ENCODE measurements at regions not wholly inside any gene's neighbourhood (a gene's known extent, or its start where the extent isn't known, plus 50 kb on each side); places are given as distances from the start of the nearest gene placed in this dataset.

- Histone ChIP-seq H3K9me3 (no peaks in the 10 kb centered on the region), H3K27me3 (no peaks in the 10 kb centered on the region), H3K4me1 (no peaks in the 10 kb centered on the region), H3K4me3 (no peak overlapping the region), H4K20me1 (no peaks in the 10 kb centered on the region), H3K27ac (no peak overlapping the region), H3K36me3 (no peaks in the 10 kb centered on the region), H3K9ac (no peak overlapping the region), H3K4me2 (no peak overlapping the region)
- no peak for TF ChIP-seq Cebpa-rat (IDR thresholded peaks at IDR 0.05)
Observed at GRCh38 chr3:106809041-106809440, 568.2 kb upstream of the CCDC54 start.

- no peaks in the 10 kb centered on the region for H3K36me3 ChIP-seq
- H3K4me2 ChIP-seq = no peak overlapping the region
- H3K27ac ChIP-seq = no peak overlapping the region
- no peak for TF ChIP-seq Cebpa-rat (IDR thresholded peaks at IDR 0.05)
- no peak overlapping the region for H3K9ac ChIP-seq
- no peaks in the 10 kb centered on the region for H3K4me1 ChIP-seq
- no peaks in the 10 kb centered on the region for H3K27me3 ChIP-seq
- H3K9me3 ChIP-seq = no peaks in the 10 kb centered on the region
- H3K4me3 ChIP-seq = no peak overlapping the region
- H4K20me1 ChIP-seq = no peaks in the 10 kb centered on the region
Observed at GRCh38 chr3:106809623-106810299, 567.5 kb upstream of the CCDC54 start.

- Histone ChIP-seq H3K27ac (no peak overlapping the region), H3K4me3 (no peak overlapping the region), H3K9me3 (no peaks in the 10 kb centered on the region), H3K4me2 (no peak overlapping the region), H3K27me3 (no peaks in the 10 kb centered on the region), H3K9ac (no peak overlapping the region), H3K4me1 (no peaks in the 10 kb centered on the region), H4K20me1 (no peaks in the 10 kb centered on the region), H3K36me3 (no peaks in the 10 kb centered on the region)
- no peak for TF ChIP-seq Cebpa-rat (IDR thresholded peaks at IDR 0.05)
Observed at GRCh38 chr3:106810300-106810875, 566.9 kb upstream of the CCDC54 start.

- Histone ChIP-seq H4K20me1 (no peaks in the 10 kb centered on the region), H3K4me1 (no peaks in the 10 kb centered on the region), H3K27ac (no peak overlapping the region), H3K27me3 (no peaks in the 10 kb centered on the region), H3K9me3 (no peaks in the 10 kb centered on the region), H3K36me3 (no peaks in the 10 kb centered on the region), H3K4me3 (no peak overlapping the region), H3K4me2 (no peak overlapping the region), H3K9ac (no peak overlapping the region)
- no peak for TF ChIP-seq Cebpa-rat (IDR thresholded peaks at IDR 0.05)
Observed at GRCh38 chr3:106811376-106811775, 565.9 kb upstream of the CCDC54 start.

GRCh38 chr3:106813742-106814141, 563.5 kb upstream of the CCDC54 start:
- no peak for TF ChIP-seq Cebpa-rat (IDR thresholded peaks at IDR 0.05)
- H3K4me1 ChIP-seq = no peaks in the 10 kb centered on the region
- no peaks in the 10 kb centered on the region for H3K9me3 ChIP-seq
- H3K27me3 ChIP-seq = no peaks in the 10 kb centered on the region
- H3K4me2 ChIP-seq = no peak overlapping the region
- H3K27ac ChIP-seq = no peak overlapping the region
- H3K36me3 ChIP-seq = no peaks in the 10 kb centered on the region
- H3K4me3 ChIP-seq = no peak overlapping the region
- no peak overlapping the region for H3K9ac ChIP-seq
- H4K20me1 ChIP-seq = no peaks in the 10 kb centered on the region

- H3K4me2 ChIP-seq = no peak overlapping the region
- H3K9ac ChIP-seq = no peak overlapping the region
Observed at GRCh38 chr3:106814231-106814630, 563.0 kb upstream of the CCDC54 start.

GRCh38 chr3:106816838-106817237, 560.4 kb upstream of the CCDC54 start:
- Histone ChIP-seq H3K9ac (no peak overlapping the region), H3K4me2 (no peak overlapping the region), H3K27me3 (no peaks in the 10 kb centered on the region), H3K9me3 (0 out of 2 replicates have a peak, but pooled peaks cover 9% of the 10 kb centered on the region), H3K4me1 (peaks cover 5% of the 10 kb centered on the region; the same call in 1 of the 2 replicates), H3K4me3 (no peak overlapping the region), H3K36me3 (no peaks in the 10 kb centered on the region), H3K27ac (no peak overlapping the region), H4K20me1 (no peaks in the 10 kb centered on the region)
- TF ChIP-seq Cebpa-rat (IDR thresholded peaks at IDR 0.05) = no peak

More at GRCh38 chr3:106814231-106814630, 563.0 kb upstream of the CCDC54 start:
- TF ChIP-seq Cebpa-rat (IDR thresholded peaks at IDR 0.05) = no peak
- Histone ChIP-seq H3K4me1 (no peaks in the 10 kb centered on the region), H4K20me1 (no peaks in the 10 kb centered on the region), H3K36me3 (no peaks in the 10 kb centered on the region), H3K27ac (no peak overlapping the region), H3K27me3 (no peaks in the 10 kb centered on the region), H3K4me3 (no peak overlapping the region), H3K9me3 (no peaks in the 10 kb centered on the region)

- H3K4me2 ChIP-seq = no peak overlapping the region
- H3K4me3 ChIP-seq = no peak overlapping the region
- H3K36me3 ChIP-seq = no peaks in the 10 kb centered on the region
- H4K20me1 ChIP-seq = no peaks in the 10 kb centered on the region
- no peak overlapping the region for H3K27ac ChIP-seq
- no peak for TF ChIP-seq Cebpa-rat (IDR thresholded peaks at IDR 0.05)
- no peaks in the 10 kb centered on the region for H3K27me3 ChIP-seq
- H3K4me1 ChIP-seq = peaks cover 9% of the 10 kb centered on the region; the same call in 1 of the 2 replicates
- H3K9ac ChIP-seq = no peak overlapping the region
- H3K9me3 ChIP-seq = 0 out of 2 replicates have a peak, but pooled peaks cover 10% of the 10 kb centered on the region
Observed at GRCh38 chr3:106817706-106818105, 559.5 kb upstream of the CCDC54 start.

GRCh38 chr3:106819440-106819839, 557.8 kb upstream of the CCDC54 start:
- H3K4me1 ChIP-seq = peaks cover 9% of the 10 kb centered on the region; the same call in 1 of the 2 replicates
- no peaks in the 10 kb centered on the region for H3K27me3 ChIP-seq
- no peak overlapping the region for H3K27ac ChIP-seq
- H3K9ac ChIP-seq = no peak overlapping the region
- H3K36me3 ChIP-seq = no peaks in the 10 kb centered on the region
- 0 out of 2 replicates have a peak, but pooled peaks cover 10% of the 10 kb centered on the region for H3K9me3 ChIP-seq
- no peak overlapping the region for H3K4me3 ChIP-seq
- no peak overlapping the region for H3K4me2 ChIP-seq
- no peaks in the 10 kb centered on the region for H4K20me1 ChIP-seq
- TF ChIP-seq Cebpa-rat (IDR thresholded peaks at IDR 0.05) = no peak

GRCh38 chr3:106820726-106821362, 556.4 kb upstream of the CCDC54 start:
- Histone ChIP-seq H3K36me3 (no peaks in the 10 kb centered on the region), H3K27ac (no peak overlapping the region), H4K20me1 (no peaks in the 10 kb centered on the region), H3K4me1 (peaks cover 9% of the 10 kb centered on the region; the same call in 1 of the 2 replicates), H3K4me3 (no peak overlapping the region), H3K4me2 (no peak overlapping the region), H3K27me3 (no peaks in the 10 kb centered on the region), H3K9me3 (0 out of 2 replicates have a peak, but pooled peaks cover 10% of the 10 kb centered on the region), H3K9ac (no peak overlapping the region)
- no peak for TF ChIP-seq Cebpa-rat (IDR thresholded peaks at IDR 0.05)

Data from BLaER1 (cell line).